DND-41 (cell line): ENCODE measurements at regions not wholly inside any gene's neighbourhood (a gene's known extent, or its start where the extent isn't known, plus 50 kb on each side); places are given as distances from the start of the nearest gene placed in this dataset.

ENCODE experiments used
- EZH2 ChIP-seq: IDR thresholded peaks from 3 replicates; pipeline ENCODE4 v1.6.1; 2012; ENCODE audit warnings: borderline replicate concordance, low read depth, mild to moderate bottlenecking, moderate library complexity, low read length, inconsistent platforms; ENCODE audit not compliant: severe bottlenecking
- TF ChIP-seq, protein P1 (sequence below): IDR thresholded peaks from 2 replicates; pipeline ENCODE4 v1.5.1; 2012; ENCODE audit warnings: borderline replicate concordance, low read length, moderate library complexity, mild to moderate bottlenecking; ENCODE audit not compliant: poor library complexity, severe bottlenecking; ENCODE audit errors: extremely low read depth

DNA sequence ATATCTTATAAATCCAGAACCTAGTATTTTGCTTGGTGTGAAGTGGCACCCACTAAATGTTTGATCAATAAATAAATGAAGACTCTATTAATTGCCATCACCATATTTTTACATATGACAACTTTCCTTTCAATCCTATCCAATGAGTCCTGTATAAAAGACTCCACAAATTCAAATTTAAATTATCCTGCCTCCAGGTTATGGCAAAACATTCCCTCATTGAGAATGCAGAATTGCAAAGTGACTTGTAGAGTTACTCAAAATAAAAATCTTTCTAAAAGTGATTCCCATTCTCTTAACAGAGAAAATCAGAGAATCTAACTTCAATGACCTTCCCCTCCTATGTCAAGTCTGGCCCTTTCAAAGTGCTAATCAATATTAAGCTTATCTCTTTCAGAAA is 236.8 kb downstream of the GRB14 start:
- TF ChIP-seq, protein P1, sequence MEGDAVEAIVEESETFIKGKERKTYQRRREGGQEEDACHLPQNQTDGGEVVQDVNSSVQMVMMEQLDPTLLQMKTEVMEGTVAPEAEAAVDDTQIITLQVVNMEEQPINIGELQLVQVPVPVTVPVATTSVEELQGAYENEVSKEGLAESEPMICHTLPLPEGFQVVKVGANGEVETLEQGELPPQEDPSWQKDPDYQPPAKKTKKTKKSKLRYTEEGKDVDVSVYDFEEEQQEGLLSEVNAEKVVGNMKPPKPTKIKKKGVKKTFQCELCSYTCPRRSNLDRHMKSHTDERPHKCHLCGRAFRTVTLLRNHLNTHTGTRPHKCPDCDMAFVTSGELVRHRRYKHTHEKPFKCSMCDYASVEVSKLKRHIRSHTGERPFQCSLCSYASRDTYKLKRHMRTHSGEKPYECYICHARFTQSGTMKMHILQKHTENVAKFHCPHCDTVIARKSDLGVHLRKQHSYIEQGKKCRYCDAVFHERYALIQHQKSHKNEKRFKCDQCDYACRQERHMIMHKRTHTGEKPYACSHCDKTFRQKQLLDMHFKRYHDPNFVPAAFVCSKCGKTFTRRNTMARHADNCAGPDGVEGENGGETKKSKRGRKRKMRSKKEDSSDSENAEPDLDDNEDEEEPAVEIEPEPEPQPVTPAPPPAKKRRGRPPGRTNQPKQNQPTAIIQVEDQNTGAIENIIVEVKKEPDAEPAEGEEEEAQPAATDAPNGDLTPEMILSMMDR: no peak
- no peak for TF ChIP-seq EZH2
